ENCODE measurements at regions not wholly inside any gene's neighbourhood (a gene's known extent, or its start where the extent isn't known, plus 50 kb on each side); places are given as distances from the start of the nearest gene placed in this dataset.
A peak's percentile ranks its signal among the peaks of the same experiment; 100 is the strongest.
"Not testable (repeated sequence)": the region's sequence is repeated elsewhere in the genome, so short reads cannot be mapped to it uniquely, and the experiment has no call there.

DNA sequence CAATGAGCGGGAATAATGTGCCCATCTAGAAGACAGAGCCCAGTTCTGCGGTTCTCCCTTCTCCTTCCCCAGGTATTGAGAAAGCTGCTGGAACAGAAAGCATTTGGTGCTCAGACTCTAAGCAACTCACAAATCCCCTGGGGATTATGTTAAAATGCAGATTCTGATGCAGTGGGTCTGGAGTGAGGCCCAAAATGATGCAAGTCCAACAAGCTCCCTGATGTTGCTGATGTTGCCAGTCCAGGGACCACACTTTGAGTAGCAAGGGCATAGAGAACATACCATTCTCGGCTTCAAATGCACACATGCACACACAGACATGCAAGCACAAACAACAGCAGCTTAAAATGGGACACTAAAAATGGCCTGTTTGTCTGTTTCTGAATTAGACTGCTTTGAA is 274.8 kb upstream of the NCKAP5 start:
- no peak for DNase-seq

DNA sequence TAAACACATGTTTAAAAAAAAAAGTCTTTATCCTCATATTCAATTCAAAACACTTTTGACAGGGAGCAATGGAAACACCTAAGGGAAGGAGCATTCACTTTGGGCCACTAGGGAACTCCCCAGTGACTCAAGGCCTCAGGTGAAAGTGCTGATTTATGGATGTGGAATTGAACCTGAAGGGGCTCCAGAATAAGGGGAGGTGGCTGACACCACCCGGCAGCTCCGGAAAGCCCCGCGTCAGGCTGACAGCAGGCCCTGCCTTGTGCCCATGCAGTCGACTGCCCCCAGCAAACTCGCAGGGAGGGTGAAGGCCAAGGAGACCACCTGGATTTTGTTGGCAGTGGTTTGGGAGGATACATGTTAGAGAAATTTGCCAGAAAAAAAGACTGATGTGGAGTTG is 275.3 kb upstream of the NCKAP5 start:
- DNase-seq = no peak

DNA sequence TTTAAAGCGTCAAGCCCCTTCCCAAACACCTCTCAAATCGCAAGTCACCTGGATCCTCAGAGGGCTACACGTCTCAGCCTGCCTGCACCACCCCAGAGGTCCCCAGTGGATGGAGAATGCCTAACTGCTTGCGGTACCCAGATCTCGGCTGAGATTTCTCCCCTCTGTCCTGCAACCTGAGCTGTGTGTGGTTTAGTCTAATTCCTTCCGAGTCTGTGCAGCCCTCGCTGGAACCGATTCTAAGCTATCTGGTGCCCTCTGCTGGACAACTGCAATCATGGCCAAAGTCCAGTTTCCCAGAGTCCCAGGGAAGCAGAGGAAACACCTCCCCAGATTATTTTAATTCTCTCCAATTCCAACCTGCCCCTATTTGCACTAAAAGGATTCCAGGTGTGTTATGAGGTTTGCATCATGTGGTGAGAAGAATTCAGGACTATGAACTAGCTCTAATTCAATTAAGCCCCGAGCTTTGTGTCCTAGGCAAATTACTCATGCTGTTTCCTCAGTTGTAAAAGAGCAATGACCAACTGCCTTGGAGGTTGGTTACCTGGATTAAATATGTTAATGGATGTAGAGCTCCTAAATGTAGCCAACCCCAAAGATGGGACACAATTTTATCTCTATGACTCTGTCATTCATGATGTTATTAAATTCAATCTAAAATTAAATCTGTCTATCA is 276.1 kb upstream of the NCKAP5 start:
- DNase-seq = peak; percentile 52 to 65

DNA sequence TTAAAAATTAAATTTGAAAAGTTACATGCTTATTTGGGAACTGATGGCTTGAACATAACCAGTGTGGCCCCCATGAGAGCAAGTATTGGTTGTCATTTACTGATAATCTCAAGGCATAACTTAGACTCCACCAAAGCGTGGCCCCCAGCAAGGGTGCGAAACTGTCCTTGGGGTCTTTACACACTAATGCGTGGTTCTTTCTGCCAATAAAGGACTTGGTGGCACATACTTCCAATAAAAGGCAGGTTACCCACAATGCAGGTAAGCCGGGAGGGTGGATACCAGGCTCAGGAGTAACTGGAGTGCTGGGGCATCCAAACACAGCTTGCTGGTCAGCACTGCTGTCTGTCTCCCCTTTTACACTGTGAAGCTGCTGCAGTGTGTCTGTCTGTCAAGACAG is 278.2 kb upstream of the NCKAP5 start:
- no peak for DNase-seq

DNA sequence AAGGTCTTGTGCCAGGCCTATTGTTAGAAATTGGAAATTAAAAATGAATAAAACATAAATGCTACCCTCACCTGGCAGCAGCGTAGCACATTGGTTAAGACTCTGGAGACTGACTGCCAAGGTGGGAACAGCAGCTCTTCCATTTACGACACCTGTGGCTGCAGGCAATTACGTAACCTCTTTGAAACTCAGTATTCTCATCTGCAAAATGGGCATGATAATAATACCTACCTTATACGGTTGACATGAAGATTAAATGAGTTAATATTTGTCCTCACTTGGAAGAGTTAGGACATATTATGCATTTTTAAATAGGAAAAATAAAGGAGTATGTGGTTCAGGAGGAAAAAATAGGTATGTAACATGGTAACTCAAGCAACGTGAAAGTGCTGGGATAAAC is 279.3 kb upstream of the NCKAP5 start:
- no peak for DNase-seq

DNA sequence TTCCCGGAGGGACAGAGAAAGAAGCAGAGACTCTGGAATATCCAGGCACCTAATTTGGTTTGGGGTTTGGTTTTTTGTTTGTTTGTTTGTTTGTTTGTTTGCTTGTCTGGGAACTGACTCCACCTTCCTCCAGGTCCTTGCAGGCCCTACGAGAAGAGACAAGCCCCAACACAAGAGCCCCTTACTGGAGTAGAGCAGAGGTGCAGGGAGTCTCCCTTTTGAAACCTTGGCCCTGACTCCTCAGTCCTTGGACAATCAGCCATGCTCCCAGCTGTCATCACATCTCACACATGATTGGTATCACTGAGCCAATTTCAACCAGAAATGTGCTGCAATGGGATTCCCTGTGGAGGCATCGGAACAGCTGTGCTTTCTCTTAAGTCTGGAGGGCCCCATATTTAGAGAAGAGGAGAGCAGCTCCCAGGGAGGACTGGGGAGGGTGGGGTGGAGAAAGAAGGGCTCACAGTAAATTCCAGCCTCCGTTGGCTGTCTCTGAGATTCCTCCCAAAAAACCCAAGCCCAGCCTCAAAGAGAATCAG is 279.9 kb upstream of the NCKAP5 start:
- DNase-seq = no peak

DNA sequence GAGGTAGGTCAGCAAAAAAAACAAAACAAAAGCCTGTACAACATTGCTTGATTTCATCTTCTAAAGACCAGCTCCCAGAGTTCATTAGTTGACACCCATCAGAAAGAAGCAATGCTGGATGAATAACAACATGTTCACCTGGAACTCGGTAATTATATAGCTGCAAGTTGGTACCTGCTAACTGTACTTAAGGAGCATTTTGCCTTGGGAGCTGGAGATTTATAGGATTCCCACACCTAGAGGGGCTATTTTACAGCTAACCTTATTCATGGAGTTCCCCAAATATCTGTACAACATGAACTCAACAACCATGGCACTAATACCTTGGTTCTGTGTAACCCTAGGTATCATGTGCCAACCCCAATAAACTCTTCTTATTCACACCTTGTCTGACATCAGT is 281.1 kb upstream of the NCKAP5 start:
- no peak for DNase-seq

DNA sequence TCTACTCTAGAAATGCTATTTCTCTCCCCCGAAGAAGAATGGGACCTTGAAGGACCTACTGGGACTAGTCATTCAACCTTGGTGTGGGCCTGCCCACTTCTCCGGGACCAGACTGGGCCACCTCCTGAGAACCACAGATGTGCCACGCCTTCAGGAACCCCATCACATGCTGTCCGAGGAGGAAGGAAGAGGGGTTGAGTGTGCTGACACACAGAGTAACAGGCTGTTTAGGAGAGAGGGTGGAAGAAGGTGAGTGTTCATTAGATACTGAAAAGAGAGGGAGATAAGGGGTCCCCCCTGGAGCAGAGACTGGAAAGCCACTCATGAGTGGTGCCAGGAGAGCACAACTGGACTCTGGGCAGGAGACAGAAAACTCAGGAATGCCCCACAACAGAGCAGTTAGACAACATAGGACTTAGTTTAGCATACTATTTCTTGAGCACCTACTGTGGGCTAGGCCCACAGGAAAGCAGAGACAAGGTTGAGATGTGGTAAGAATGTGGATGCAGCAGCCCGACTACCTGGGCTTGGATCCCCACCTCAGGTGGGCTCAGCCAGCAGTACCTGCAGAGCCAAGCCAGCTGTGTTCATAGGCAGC is 286.4 kb upstream of the NCKAP5 start:
- DNase-seq = no peak

DNA sequence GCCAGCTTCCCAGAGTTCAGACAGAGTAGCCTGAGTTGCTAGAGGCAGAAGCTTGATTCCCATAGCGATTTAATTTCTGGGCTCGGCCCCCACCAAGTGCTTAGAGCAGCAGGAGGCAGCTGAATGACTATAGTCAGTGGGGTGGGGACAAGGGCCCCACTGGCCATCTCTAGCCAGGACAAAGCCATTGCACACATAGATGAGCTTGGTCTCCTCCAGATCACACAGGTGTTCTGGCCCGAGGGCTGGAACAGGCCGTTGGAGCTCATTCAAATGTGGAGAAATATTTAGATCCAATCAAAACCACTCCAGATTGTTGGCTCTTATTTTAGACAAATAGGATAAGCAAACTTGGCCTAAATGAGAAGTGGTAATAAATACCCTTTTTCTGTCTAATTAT is 287.3 kb upstream of the NCKAP5 start:
- no peak for DNase-seq

DNA sequence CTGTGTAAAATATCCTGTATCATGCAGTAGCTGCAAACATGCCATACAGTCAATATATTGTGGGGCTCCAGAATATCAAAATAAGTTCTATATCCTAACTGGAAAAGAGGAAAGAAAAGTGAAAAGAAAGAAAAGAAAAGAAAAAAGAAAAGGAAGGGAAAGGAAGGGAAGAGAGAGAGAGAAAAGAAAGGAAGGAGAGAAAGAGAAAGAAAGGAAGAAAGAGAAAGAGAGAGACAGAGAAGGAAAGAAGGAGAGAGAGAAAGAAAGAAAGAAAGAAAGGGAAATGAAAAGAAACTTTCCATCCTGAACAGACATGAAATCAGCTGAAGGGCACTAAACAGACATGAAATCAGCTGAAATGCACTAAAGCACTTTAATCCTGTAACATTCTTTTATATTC is 288.4 kb upstream of the NCKAP5 start:
- DNase-seq = no peak

DNA sequence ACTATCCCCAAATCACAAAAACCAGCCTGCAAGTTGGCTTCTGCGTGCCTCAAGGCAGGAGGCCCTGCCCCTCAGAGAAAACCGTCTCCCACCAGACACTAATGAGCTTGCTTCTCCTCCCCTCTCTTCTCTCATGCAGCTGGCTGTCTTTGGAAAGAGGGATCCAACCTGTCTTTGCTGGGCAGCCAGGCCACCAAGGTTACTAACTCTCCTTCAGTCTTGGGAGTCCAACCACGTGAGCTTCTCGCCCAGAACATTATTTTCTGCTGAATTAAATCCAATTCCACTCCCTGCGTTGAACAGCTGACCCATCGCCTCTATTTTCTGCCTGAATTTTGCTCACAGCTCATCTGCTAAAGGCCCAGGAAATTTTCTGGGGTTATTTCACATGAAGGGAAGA is 291.3 kb upstream of the NCKAP5 start:
- DNase-seq = no peak

DNA sequence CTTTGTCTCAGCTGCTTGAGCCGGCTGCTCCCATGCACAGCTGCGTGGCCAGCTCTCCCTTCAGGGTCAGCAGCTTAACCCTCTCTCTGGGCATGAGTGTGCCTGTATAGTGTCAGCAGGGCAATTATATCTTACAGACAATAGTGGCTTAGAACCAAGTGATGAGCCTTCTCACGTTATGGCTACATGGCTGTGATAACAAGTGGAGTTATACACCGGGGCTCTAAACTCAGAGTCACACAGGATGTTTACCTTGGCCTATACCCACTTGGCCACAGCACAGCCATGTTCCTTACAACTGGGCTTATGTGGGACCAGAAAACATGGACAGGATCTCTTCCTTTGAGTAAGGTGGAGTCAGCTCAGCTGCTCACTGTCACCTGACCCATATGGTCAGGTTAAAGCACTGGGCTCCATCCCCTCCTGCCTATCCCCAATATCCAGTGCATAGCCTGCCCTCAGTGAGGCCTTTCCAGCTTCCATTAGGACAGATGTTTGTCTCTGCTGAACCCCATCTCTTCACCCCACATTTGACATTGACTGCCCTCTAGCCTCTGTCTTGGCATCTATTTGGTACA is 294.2 kb upstream of the NCKAP5 start:
- no peak for DNase-seq

DNA sequence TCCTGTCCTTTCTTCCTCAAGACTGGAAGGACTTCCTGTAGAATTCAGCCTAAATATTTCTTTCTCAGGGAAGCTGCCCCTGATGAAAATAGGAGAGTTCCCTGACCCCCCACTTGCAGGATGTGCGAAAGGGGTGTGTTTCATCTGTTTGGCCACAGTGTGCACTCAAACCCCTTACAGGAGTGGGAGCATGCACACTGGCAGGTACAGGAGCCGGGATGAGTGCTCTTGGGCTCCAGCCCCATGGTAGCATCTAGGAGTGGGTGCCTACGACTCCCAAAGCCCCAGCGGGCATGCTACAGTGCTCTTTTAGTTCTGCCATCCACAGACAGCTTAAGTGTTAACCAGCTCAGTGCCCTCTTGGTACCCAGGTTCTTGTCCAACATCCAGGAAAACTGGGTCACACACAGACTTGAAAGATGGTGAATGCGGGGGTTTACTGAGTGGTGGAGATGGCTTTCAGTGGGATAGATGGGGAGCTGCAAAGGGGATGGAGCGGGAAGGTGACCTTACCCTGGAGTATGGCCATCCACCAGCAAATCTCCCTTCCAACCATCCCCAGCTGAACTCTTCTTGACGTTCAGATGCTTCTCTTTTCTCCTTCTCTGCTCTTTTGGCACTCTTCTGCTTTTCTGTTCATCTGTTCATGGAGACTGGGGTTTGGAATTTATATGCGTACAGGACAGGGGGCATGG is 295.0 kb upstream of the NCKAP5 start:
- no peak for DNase-seq

DNA sequence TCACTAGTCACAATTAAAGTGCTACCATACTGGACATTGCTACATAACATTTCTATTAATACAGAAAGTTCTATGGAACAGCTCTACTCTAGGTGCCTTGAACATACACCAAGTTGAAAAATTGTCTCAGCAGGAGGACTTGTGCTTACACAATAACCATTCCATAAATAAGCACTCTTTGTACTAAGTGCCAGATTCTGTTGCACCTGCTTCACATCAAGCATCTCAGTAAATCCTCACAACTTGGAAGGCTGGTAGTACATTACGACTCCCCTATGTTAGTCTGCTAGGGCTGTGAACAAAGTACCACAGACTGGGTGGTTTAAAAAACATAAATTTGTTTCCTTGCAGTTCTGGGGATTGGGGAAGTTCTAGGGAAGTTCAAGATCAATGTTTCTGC is 296.9 kb upstream of the NCKAP5 start:
- no peak for DNase-seq

DNA sequence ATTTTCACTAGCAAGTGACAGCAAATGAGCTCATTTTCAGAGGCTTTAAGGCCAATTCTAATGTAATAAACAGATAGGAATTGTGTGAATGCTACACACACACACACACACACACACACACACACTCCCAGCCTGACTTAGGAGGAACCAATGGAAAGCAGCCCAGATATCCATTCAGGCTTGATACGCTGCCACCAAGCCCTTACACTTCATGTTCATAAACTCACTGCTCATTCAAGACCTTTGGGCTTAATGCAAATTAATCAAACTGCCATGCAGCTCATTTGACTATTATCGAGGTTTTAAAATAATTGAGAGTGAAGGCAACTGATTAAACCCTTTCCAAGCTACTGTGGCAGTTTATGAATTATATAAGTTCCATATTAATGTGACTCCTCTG is 298.9 kb upstream of the NCKAP5 start:
- DNase-seq = no peak

DNA sequence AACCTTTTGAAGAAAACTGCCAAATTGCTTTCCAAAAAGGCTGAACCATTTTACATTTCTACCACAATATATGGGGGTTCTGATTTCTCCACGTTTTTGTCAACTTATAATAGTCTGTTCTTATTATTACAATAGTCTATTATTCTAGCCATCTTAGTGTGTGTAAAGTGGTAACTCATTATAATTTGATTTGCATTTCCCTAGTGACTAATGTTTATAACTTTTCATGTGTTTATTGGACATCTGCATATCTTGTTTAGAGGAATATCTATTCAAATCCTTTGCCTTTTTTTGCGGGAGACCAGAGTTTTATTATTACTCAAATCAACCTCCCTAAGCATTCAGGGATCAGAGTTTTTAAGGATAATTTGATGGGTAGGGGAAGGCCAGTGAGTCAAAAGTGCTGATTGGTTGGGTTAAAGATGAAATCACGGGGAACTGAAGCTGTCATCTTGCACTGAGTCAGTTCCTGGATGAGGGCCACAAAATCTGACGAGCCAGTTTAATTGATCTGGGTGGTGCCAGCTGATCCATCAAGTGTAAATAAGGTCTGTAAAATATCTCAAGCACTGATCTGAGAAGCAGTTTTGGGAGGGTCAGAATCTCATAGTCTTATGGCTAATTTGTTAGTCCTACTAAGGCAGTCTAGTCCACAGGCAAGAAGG is 303.4 kb upstream of the NCKAP5 start:
- DNase-seq = peak; percentile 18 to 56

DNA sequence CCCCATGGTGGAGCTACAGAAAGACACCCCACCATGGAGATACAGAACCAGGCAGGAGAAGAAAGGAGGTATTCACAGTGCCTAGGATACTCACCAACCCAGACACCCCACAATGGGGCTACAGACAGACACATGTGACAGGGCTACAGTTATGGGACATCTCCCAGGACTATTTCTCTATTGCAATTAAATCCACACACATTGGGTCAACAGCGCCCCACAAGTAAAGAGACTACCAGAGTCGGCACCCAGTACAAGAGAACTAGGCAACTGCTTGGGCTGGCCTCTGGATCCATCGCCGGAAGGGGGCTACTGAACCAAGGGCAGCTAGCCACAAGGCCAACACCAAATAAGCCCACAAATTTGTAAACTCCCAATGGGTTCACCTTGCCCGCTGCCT is 310.1 kb upstream of the NCKAP5 start:
- no peak for DNase-seq

DNA sequence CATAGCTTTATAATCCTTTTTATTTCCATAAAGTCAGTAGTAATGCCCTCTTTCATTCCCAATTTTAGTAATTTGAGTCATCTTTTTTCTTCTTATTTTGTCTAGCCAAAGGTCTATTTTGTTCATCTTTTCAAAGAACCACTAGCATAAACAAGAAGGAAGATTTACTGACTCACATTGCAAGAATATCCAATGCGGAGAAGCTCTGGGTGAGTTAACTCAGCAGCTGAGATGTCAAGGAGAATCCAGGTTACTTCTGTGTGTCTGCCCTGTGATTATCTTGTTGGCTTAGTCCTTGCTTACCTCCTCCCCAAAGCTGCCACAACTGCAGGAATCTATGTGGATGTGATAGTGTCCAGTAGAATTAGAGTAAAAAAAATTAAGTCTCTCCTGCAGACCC is 311.4 kb upstream of the NCKAP5 start:
- no peak for DNase-seq

DNA sequence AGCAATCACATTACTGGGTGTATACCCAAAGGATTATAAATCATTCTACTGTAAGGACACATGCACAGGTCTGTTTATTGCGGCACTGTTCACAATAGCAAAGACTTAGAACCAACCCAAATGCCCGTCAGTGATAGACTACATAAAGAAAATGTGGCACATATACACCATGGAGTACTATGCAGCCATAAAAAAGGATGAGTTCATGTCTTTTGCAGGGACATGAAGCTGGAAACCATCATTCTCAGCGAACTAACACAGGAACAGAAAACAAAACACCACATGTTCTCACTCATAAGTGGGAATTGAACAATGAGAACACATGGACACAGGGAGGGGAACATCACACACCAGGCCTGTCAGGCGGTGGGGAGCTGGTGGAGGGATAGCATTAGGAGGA is 313.9 kb upstream of the NCKAP5 start:
- not testable (repeated sequence) for DNase-seq

DNA sequence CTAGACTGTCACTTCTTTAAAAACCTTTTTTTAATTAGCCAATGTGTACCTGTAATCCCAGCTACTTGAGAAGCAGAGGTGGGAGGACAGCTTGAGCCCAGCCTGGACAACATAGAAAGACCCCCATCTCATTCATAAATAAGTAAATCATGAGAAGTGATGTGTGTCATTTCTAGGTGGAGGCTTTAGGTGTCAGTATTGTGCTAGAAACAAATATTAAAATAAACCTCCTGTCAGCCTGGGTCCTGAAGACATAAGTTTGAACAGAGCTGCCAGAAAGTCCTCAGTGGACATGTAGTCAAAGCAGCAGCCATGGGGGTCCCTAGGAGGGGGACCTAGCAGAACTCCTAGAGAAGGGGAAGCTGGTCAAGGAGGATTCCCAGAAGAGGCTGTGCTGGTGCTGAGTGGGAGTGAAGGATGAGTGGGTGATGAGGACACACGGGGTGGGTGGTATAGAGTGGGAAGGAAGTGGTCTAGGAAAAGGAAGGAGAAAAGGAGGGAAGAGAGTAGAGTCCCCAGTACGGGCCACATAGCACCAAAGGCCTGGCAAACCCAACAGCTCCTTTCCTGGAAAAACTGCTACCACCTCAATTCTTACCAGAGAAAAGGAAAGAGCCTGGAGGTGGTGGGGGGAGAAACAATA is 316.6 kb upstream of the NCKAP5 start:
- peak in 1 of 2 experiments; percentile 29 for DNase-seq

DNA sequence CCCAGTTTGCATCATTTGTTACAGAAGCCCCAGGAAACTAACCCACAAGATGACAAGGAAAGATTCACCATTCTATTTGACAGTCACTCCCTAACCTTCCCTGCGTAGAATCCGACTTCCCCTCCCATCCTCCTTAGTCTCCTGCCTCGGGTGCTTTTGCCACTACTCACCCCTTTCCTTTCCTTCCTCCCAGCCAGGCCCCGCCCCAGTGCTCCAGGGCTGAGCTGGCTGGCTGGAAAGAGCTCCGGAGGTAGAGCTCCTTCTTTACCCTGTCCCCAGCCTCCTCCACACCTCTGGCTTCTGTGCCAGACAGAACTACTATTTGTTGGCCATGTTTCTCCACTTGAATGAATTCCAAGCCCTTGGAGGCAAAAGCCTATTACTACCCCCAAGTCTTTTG is 317.6 kb upstream of the NCKAP5 start:
- DNase-seq = peak in 1 of 2 experiments; percentile 18

DNA sequence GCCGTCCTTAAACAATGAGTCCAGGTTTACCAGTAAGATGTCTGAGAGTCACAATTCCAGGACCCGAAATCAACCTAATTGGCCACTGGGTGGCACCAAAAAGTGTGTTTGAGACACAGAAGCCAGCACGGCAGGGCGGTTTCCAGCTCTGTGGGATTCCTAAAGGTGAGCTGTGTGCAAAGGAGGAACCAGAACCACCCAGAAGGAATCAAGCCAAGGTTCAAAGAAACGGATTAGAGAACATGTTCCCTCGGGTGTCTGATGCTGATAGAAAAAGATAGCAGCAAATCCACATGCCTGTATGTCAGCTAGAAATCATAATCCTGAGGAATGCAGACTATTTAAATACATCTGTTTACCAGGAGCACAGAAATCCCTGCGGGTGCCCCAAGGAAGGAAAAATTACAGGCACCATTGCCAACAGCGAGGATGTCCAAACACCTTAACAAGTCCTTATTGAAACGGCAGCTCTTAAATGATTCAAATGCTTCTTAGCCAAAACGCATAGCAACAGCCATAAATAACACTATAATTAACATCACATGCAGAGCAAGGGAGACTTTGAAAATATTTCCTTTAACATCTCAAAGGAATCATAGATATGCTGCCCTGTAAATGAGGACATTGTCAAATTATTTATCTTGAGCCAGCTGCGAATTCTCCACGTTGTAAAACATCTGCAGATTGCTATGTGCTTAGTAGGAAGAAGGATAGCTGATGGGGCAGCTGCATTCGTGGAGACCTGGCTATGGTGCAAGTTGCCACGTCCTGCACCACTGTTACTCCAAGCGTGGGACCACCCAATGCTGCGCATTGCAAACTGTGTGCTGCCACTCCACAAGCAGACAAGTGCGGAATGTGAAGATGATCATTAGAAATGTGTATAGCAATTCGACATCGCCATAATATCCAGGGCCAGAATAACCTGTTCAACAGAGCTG is 318.7 kb upstream of the NCKAP5 start:
- DNase-seq = peak; percentile 16 to 78
